K562 (cell line): ENCODE measurements at regions not wholly inside any gene's neighbourhood (a gene's known extent, or its start where the extent isn't known, plus 50 kb on each side); places are given as distances from the start of the nearest gene placed in this dataset.

Experiments used
- ATAC-seq: fragments of 200-7000 bp; cut with Tn5 transposase; 3 replicates; pipeline ENCODE4 v1.9.1; 2020; ENCODE audit warnings: moderate library complexity
- BruUV-seq: library from RNA; stranded (reverse); fragments of 400-500 nt; replicated peaks from 2 replicates; lab custom pipeline; 2021; lab: Mats Ljungman, UMichigan
- CTCF ChIA-PET: fragments of 300-600 bp; formaldehyde crosslinking; extraction: SDS; loops from one replicate; lab custom pipeline; 2021; ENCODE audit warnings: low intra/inter-chr PET ratio; lab: Yijun Ruan, JAX
- POLR2A ChIA-PET: fragments of 300-600, 350-650 bp; sonication (Branson Sonifier 250); formaldehyde crosslinking; extraction: SDS; loops from one replicate; lab custom pipeline; 2021; ENCODE audit warnings: antibody characterized with exemption, inconsistent platforms; lab: Yijun Ruan, JAX
- DNase-seq, 4 experiments: peaks; one replicate each; pipeline versions ENCODE4 v3.0.0 to v3.0.0-alpha.2; 2011 to 2018; ENCODE audit warnings: low spot score in 3 of 4, mixed read lengths in 3 of 4; ENCODE audit errors: extremely low read depth in 1 of 4
- FAIRE-seq: peaks from 2 replicates; lab custom pipeline; 2011; peaks lifted over from hg19 to GRCh38; lab: Jason Lieb, UNC
- H2AFZ ChIP-seq: 2 replicates; pipeline ENCODE4 v1.6.0; 2011; ENCODE audit warnings: low read depth, low read length, control low read depth, inconsistent platforms
- H3K27ac ChIP-seq: fragments of 200-600 bp; 3 replicates; pipeline ENCODE4 v1.8.0; 2011; ENCODE audit warnings: low read depth, mild to moderate bottlenecking, control low read depth, inconsistent platforms, low read length, moderate library complexity, mixed read lengths; ENCODE audit errors: extremely low read depth
- H3K27me3 ChIP-seq, 2 experiments: fragments of 300-600 bp in 1 of 2; 2 replicates in 1 of 2; 3 replicates in 1 of 2; pipeline versions ENCODE4 v1.6.0 to v1.8.0; 2011; ENCODE audit warnings: inconsistent platforms in 2 of 2, low read length in 2 of 2, mild to moderate bottlenecking in 1 of 2, mixed read lengths in 1 of 2, moderate library complexity in 1 of 2; ENCODE audit not compliant: control insufficient read depth in 2 of 2, insufficient read depth in 2 of 2
- H3K36me3 ChIP-seq: fragments of 300-600 bp; 3 replicates; pipeline ENCODE4 v1.8.0; 2011; ENCODE audit warnings: mild to moderate bottlenecking, low read length, inconsistent platforms; ENCODE audit not compliant: control insufficient read depth, insufficient read depth
- H3K4me1 ChIP-seq, 2 experiments: fragments of 200-600 bp in 1 of 2; replicated peaks in 1 of 2; 2 replicates in 1 of 2; 3 replicates in 1 of 2; pipeline versions ENCODE4 v1.5.1 to v1.8.0; 2011; ENCODE audit warnings: inconsistent platforms in 2 of 2, low read length in 2 of 2, mild to moderate bottlenecking in 1 of 2, mixed read lengths in 1 of 2, moderate library complexity in 1 of 2; ENCODE audit not compliant: control insufficient read depth in 2 of 2, insufficient read depth in 2 of 2
- H3K4me2 ChIP-seq: 2 replicates; pipeline ENCODE4 v1.6.1; 2011; ENCODE audit warnings: low read length, control low read depth, inconsistent platforms, mixed read lengths; ENCODE audit not compliant: insufficient read depth
- H3K4me3 ChIP-seq: fragments of 200-600 bp; sonication (generic), shearing (Covaris generic); 2 replicates; pipeline ENCODE4 v1.5.1; 2016; ENCODE audit warnings: control low read depth, inconsistent platforms
- H3K79me2 ChIP-seq: fragments of 200-600 bp; 3 replicates; pipeline ENCODE4 v1.8.0; 2011; ENCODE audit warnings: low read length, inconsistent platforms; ENCODE audit not compliant: control insufficient read depth, insufficient read depth
- H3K9ac ChIP-seq, 2 experiments: 2 replicates each; pipeline versions ENCODE4 v1.6.0 to v1.6.1; 2011; ENCODE audit warnings: low read depth in 2 of 2, low read length in 2 of 2, control low read depth in 1 of 2, inconsistent platforms in 1 of 2, mild to moderate bottlenecking in 1 of 2, mixed read lengths in 1 of 2; ENCODE audit not compliant: insufficient read depth in 1 of 2
- H3K9me1 ChIP-seq: one replicate; pipeline ENCODE4 v1.6.0; 2011; ENCODE audit warnings: inconsistent platforms, mild to moderate bottlenecking, low read length, moderate library complexity; ENCODE audit not compliant: control insufficient read depth, insufficient read depth
- H3K9me3 ChIP-seq: replicated peaks from 2 replicates; pipeline ENCODE4 v1.5.1; 2011; ENCODE audit warnings: low read depth, low read length, inconsistent platforms; ENCODE audit not compliant: control insufficient read depth, insufficient read depth
- H4K20me1 ChIP-seq: replicated peaks from 2 replicates; pipeline ENCODE4 v1.6.1; 2011; ENCODE audit warnings: low read length, inconsistent platforms, mixed read lengths; ENCODE audit not compliant: control insufficient read depth, insufficient read depth
- ATF6 ChIP-seq: sonication (generic); formaldehyde crosslinking; IDR thresholded peaks from 2 replicates; pipeline ENCODE4 v1.4.0; 2020; ENCODE audit warnings: mild to moderate bottlenecking, missing genetic modification reagents
- DPF2 ChIP-seq: fragments of 450-650 bp; IDR thresholded peaks from 2 replicates; pipeline ENCODE4 v1.6.1; 2016
- E2F4 ChIP-seq: sonication (generic); formaldehyde crosslinking; IDR thresholded peaks from 2 replicates; pipeline ENCODE4 v1.8.0; 2022; ENCODE audit warnings: mild to moderate bottlenecking, low read depth, missing genetic modification reagents
- KDM2B ChIP-seq: fragments of 250-450 bp; sonication (Bioruptor Pico); IDR thresholded peaks from 2 replicates; pipeline ENCODE4 v1.8.0; 2021; ENCODE audit warnings: mild to moderate bottlenecking, moderate library complexity
- KLF16 ChIP-seq: IDR thresholded peaks from 2 replicates; pipeline ENCODE4 v1.6.1; 2016; ENCODE audit warnings: antibody characterized with exemption
- MYC ChIP-seq, 2 experiments: fragments of 250-450 bp in 1 of 2; sonication (Bioruptor Pico) in 1 of 2; IDR thresholded peaks; 2 replicates each; pipeline versions ENCODE4 v1.5.1 to v1.6.1; 2012 to 2021; ENCODE audit warnings: low read depth in 2 of 2, borderline replicate concordance in 1 of 2, improper control_type of control experiment in 1 of 2, low read length in 1 of 2, mild to moderate bottlenecking in 1 of 2, moderate library complexity in 1 of 2
- PTBP1 ChIP-seq: fragments of 200-400 bp; formaldehyde crosslinking; IDR thresholded peaks from 2 replicates; pipeline ENCODE4 v1.6.1; 2017; ENCODE audit warnings: low read depth, low read length
- TCF7 ChIP-seq: sonication (generic); IDR thresholded peaks from 2 replicates; pipeline ENCODE4 v1.6.1; 2016; ENCODE audit warnings: antibody characterized with exemption, borderline replicate concordance
- THRA ChIP-seq: fragments of 450-650 bp; IDR thresholded peaks from 2 replicates; pipeline ENCODE4 v1.6.1; 2017; ENCODE audit warnings: mild to moderate bottlenecking, moderate library complexity
- ZNF165 ChIP-seq: fragments of 250-450 bp; sonication (Bioruptor Pico); IDR thresholded peaks from 2 replicates; pipeline ENCODE4 v1.4.0; 2020; ENCODE audit warnings: borderline replicate concordance
- ZNF224 ChIP-seq: sonication (generic); formaldehyde crosslinking; IDR thresholded peaks from 2 replicates; pipeline ENCODE4 v1.8.0; 2022; ENCODE audit warnings: mild to moderate bottlenecking, missing genetic modification reagents
- ZNF324 ChIP-seq: fragments of 250-450 bp; sonication (Bioruptor Pico); IDR thresholded peaks from 2 replicates; pipeline ENCODE4 v1.4.0; 2020; ENCODE audit warnings: mild to moderate bottlenecking
- WGBS: fragments of 100-300 bp; shearing (Covaris generic); methylation state at CpG from one replicate; pipeline ENCODE4 v1.1.6; 2016; ENCODE audit warnings: low coverage, mixed read lengths; ENCODE audit not compliant: insufficient coverage; ENCODE audit errors: missing lambda C conversion rate; 5-methylcytosine and 5-hydroxymethylcytosine counted together
- in situ Hi-C: fragments of 300-500 bp; cut with MboI; formaldehyde crosslinking; loops from 4 replicates; pipeline ENCODE4 v1.15.0; 2018; ENCODE audit warnings: inconsistent platforms, mixed read lengths
- intact Hi-C: fragments of 100-400 bp; cut with micrococcal nuclease; formaldehyde crosslinking; loops from 2 replicates; pipeline ENCODE4 v1.14.2; 2022

GRCh38 chr18:71837547-71837946 lies 706.6 kb downstream of the CBLN2 start (continued):
- TF ChIP-seq MYC (IDR thresholded peaks at IDR 0.05; ENCODE audit: low read depth, low read length) (no peak), MYC (CRISPR knock-in tag; IDR thresholded peaks at IDR 0.05; ENCODE audit: borderline replicate concordance, low read depth) (no peak), DPF2 (no peak), THRA (no peak), ZNF324 (no peak), PTBP1 (no peak), KDM2B (CRISPR knock-in tag) (no peak), ZNF224 (no peak), KLF16 (no peak), TCF7 (no peak)

GRCh38 chr18:71832946-71833617 lies 711.1 kb downstream of the CBLN2 start:
- in situ Hi-C loops = no loop called here
- Histone ChIP-seq H3K27ac (no peak overlapping the region), H3K9ac (no peak overlapping the region), H3K4me2 (no peak overlapping the region), H3K9me1 (no peaks in the 10 kb centered on the region), H3K79me2 (no peaks in the 10 kb centered on the region), H4K20me1 (no peaks in the 10 kb centered on the region), H3K27me3 (no peaks in the 10 kb centered on the region), H3K4me1 (no peaks in the 10 kb centered on the region), H3K9me3 (no peaks in the 10 kb centered on the region), H3K36me3 (no peaks in the 10 kb centered on the region), H3K4me3 (no peak overlapping the region), H2AFZ (no peak overlapping the region)
- ChIA-PET CTCF (no interaction called here), POLR2A (no interaction called here)
- WGBS = 3% methylated on average over 13 of the region's 13 CpGs
- FAIRE-seq (no peak), ATAC-seq (no peak), DNase-seq (no peak)
- no TSS peak for BruUV-seq
- intact Hi-C loops = no loop called here
- TF ChIP-seq ZNF165 (CRISPR knock-in tag) = no peak
- TF ChIP-seq E2F4 (CRISPR knock-in tag) = no peak
- TF ChIP-seq ATF6 (CRISPR knock-in tag) = no peak
